Left lung (tissue), 4 donors: ENCODE measurements at regions not wholly inside any gene's neighbourhood (a gene's known extent, or its start where the extent isn't known, plus 50 kb on each side); places are given as distances from the start of the nearest gene placed in this dataset.

Experiments
- ATAC-seq: fragments of 200-7000 bp; cut with Tn5 transposase; one replicate; pipeline ENCODE4 v1.9.1; 2020; ENCODE audit warnings: moderate library complexity
- DNase-seq, 4 donors: peaks; one replicate each; pipeline ENCODE4 v3.0.0-alpha.2; 2013 to 2020
- H3K27ac ChIP-seq, 2 donors: fragments of 200-600 bp; sonication (generic) in 1 of 2; one replicate each; pipeline versions ENCODE4 v1.5.0 to v1.8.0; 2020 to 2021
- H3K27me3 ChIP-seq, 2 donors: fragments of 200-600 bp; sonication (generic) in 1 of 2; one replicate each; pipeline versions ENCODE4 v1.5.0 to v1.8.0; 2020 to 2021
- H3K36me3 ChIP-seq, 2 donors: fragments of 200-600 bp; sonication (generic) in 1 of 2; one replicate each; pipeline versions ENCODE4 v1.5.0 to v1.8.0; 2020 to 2021
- H3K4me1 ChIP-seq, 2 donors: fragments of 200-600 bp; one replicate each; pipeline ENCODE4 v1.8.0; 2021
- H3K4me3 ChIP-seq, 2 donors: fragments of 200-600 bp; sonication (generic) in 1 of 2; one replicate each; pipeline versions ENCODE4 v1.5.0 to v1.8.0; 2020 to 2021; ENCODE audit warnings: mild to moderate bottlenecking in 1 of 2
- H3K9me3 ChIP-seq, 2 donors: fragments of 200-600 bp; sonication (generic) in 1 of 2; one replicate each; pipeline versions ENCODE4 v1.5.0 to v1.8.0; 2020 to 2021
- intact Hi-C, 2 donors: fragments of 100-400 bp; cut with DNase I; formaldehyde crosslinking; loops; one replicate each; pipeline versions ENCODE4 v1.11.2 to v1.14.2; 2022
- TF ChIP-seq, protein P1 (sequence below), 2 donors: fragments of 200-600 bp; sonication (generic) in 1 of 2; IDR thresholded peaks; one replicate each; pipeline versions ENCODE4 v1.5.0 to v1.8.0; 2021; ENCODE audit warnings: antibody characterized with exemption in 2 of 2
- donor health status: DM: no; HTN: yes; CAD: no.
- donor health status: DM: no; HTN: no; CAD: no.

DNA sequence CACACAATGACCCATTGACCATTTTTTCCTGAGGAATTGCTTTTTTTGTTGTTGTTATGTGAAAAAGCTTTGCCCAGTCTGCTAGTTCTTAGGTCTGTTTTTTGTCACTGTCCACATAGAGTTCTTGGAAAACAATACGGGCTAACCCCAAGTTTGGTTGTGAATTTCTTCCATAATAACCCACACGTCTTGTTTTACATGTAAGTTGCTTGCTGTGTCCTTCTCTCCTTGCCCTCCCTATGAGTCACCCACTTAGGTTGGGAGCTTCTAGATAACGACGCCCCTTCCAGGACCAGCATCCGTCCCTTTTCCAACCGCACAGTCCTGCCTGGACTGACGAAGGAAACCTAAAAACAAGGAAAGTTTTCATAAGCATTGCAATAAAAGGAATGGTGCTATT lies 175.3 kb upstream of the HS3ST3A1 start:
- TF ChIP-seq, protein P1, sequence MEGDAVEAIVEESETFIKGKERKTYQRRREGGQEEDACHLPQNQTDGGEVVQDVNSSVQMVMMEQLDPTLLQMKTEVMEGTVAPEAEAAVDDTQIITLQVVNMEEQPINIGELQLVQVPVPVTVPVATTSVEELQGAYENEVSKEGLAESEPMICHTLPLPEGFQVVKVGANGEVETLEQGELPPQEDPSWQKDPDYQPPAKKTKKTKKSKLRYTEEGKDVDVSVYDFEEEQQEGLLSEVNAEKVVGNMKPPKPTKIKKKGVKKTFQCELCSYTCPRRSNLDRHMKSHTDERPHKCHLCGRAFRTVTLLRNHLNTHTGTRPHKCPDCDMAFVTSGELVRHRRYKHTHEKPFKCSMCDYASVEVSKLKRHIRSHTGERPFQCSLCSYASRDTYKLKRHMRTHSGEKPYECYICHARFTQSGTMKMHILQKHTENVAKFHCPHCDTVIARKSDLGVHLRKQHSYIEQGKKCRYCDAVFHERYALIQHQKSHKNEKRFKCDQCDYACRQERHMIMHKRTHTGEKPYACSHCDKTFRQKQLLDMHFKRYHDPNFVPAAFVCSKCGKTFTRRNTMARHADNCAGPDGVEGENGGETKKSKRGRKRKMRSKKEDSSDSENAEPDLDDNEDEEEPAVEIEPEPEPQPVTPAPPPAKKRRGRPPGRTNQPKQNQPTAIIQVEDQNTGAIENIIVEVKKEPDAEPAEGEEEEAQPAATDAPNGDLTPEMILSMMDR (IDR thresholded peaks at IDR 0.05): no peak
- Histone ChIP-seq H3K9me3 (peaks cover 0 to 12% of the 10 kb centered on the region in 2 donors), H3K36me3 (no peaks in the 10 kb centered on the region), H3K27me3 (no peaks in the 10 kb centered on the region), H3K4me3 (no peak overlapping the region), H3K27ac (no peak overlapping the region), H3K4me1 (no peaks in the 10 kb centered on the region)
- DNase-seq (no peak), ATAC-seq (no peak)
- intact Hi-C loops: no loop called here

DNA sequence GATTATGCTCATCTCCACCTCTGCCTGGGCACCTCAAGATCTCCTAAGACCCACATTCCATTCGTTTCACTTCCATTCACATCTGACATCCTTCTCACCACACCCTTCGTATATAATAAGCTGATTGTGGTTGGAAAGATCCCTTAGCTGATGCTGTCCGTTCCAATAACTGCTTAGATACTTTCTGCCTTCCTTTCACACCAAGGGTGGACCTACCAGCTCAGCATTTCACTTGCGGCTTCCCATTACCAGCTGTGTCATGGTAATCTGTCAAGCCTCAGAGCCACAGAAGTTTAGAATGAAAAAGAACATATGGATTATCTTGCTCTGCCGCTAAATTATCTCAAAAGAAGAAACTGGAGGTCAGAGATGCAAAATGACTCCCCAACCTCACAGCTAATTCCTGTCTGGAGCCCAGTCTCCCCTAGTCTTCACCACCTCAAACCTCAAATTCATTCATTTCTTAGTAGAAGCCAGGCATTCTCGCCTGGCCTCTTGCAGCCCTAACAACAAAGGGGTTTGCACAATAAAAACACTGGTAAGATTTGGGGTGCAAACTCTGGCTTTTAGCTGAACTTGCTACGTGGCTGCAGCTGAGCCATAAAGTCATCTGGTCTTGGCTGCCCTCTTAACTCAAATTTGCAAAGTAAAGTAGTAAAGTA lies 182.8 kb upstream of the HS3ST3A1 start:
- Histone ChIP-seq H3K4me1 (no peaks in the 10 kb centered on the region), H3K27me3 (no peaks in the 10 kb centered on the region), H3K4me3 (no peak overlapping the region), H3K27ac (no peak overlapping the region), H3K9me3 (peaks cover 0 to 10% of the 10 kb centered on the region in 2 donors), H3K36me3 (no peaks in the 10 kb centered on the region)
- DNase-seq (peak in 1 of 4 donors; percentile 45), ATAC-seq (peak; percentile 22)
- TF ChIP-seq, protein P1 (IDR thresholded peaks at IDR 0.05): no peak
- intact Hi-C loops: no loop called here

DNA sequence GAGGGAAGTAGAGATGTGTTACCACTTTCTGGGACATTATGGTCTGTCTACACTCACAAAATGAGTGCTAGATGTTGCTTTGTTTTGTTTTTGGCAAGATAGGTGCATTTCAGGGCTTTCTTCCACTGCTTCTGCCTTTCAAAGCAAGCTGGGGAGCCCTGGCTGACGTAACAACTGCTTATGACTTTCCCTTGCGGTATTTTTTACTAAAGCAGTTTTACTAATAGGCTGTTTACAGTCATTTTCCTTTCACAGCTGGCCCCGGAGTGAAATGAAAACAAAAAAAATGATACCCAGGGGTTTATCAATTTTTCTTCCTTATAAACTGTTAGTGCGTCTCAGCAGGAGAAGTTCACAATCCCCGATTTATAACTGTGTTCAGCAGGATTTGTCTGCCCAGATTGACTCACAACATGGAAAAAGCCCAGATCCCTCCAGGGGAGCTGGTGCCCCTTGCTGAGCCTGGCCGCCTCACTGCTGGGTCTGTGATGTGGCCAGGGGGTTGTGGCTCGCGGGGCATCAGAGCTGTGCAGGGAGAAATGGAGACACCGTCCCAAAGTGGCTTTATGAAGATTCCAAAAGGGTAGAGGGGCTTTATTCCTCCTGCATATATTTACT lies 184.4 kb upstream of the HS3ST3A1 start:
- TF ChIP-seq, protein P1 (IDR thresholded peaks at IDR 0.05): no peak
- Histone ChIP-seq H3K36me3 (no peaks in the 10 kb centered on the region), H3K4me1 (no peaks in the 10 kb centered on the region), H3K4me3 (no peak overlapping the region), H3K27me3 (no peaks in the 10 kb centered on the region), H3K9me3 (peaks cover 0 to 13% of the 10 kb centered on the region in 2 donors), H3K27ac (no peak overlapping the region)
- peak; percentile 31 for ATAC-seq
- intact Hi-C loops: no loop called here
- DNase-seq: peak in 2 of 4 donors; percentile 45 to 69

DNA sequence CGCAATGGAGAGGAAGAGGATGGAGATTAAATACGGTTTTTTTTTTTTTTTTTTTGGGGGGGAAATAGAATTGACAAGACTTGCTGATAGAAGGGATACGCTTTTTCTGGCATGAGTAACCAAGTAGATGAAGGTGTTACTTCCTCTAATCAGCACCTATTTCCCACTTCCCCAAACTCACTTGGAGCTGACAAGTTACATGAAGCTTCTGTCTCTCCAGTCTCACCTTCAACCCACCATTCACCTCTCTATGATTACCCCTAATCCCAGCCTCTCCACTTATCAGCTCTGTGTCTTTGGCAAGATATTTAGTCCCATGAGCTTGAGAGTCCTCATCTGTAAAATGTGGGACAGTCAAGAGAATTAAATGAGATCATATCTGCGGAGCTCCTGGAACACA lies 185.9 kb upstream of the HS3ST3A1 start:
- TF ChIP-seq, protein P1 (IDR thresholded peaks at IDR 0.05): no peak
- Histone ChIP-seq H3K27me3 (no peaks in the 10 kb centered on the region), H3K4me3 (no peak overlapping the region), H3K27ac (no peak overlapping the region), H3K36me3 (no peaks in the 10 kb centered on the region), H3K9me3 (peaks cover 0 to 13% of the 10 kb centered on the region in 2 donors), H3K4me1 (no peaks in the 10 kb centered on the region)
- intact Hi-C loops: no loop called here
- DNase-seq (no peak), ATAC-seq (no peak)

DNA sequence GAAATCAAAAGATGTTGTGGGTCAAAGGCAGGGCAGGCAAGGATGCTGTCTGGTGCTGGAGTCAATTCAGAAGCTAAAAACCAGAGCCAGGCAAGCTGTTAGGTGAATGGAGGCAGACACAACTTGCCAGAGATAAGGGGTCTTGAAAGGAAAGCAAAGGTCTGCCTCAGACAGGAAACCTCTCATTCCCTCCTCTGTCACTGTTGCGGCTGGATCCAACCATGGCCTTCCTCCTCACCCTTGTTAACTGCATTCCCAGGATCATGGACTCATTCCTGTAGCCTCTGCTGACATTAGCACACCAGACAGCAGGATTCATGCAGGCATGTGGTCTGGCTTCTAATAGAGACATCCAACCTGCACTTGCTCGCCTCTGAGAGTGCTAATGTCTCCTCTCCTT lies 186.7 kb upstream of the HS3ST3A1 start:
- TF ChIP-seq, protein P1 (IDR thresholded peaks at IDR 0.05): no peak
- intact Hi-C loops: no loop called here
- H3K9me3 ChIP-seq: peaks cover 0 to 13% of the 10 kb centered on the region in 2 donors
- H3K27me3 ChIP-seq: no peaks in the 10 kb centered on the region
- no peak overlapping the region for H3K4me3 ChIP-seq
- no peaks in the 10 kb centered on the region for H3K36me3 ChIP-seq
- no peak for ATAC-seq
- no peak overlapping the region for H3K27ac ChIP-seq
- no peaks in the 10 kb centered on the region for H3K4me1 ChIP-seq
- no peak for DNase-seq
